Chondrocyte (in vitro differentiated cells): ENCODE measurements at regions not wholly inside any gene's neighbourhood (a gene's known extent, or its start where the extent isn't known, plus 50 kb on each side); places are given as distances from the start of the nearest gene placed in this dataset.
"Not testable (repeated sequence)": the region's sequence is repeated elsewhere in the genome, so short reads cannot be mapped to it uniquely, and the experiment has no call there.

Experiments used
- DNase-seq: peaks from one replicate; pipeline ENCODE4 v3.0.0; 2021; ENCODE audit warnings: mixed read lengths, low spot score
- H3K27ac Mint-ChIP-seq: one replicate; pipeline ENCODE4 v1.8.0; 2021; ENCODE audit warnings: mild to moderate bottlenecking, moderate library complexity, mixed read lengths; ENCODE audit not compliant: unreplicated experiment
- H3K27me3 Mint-ChIP-seq: 2 replicates; pipeline ENCODE4 v1.8.0; 2021; ENCODE audit warnings: low read depth, mixed read lengths
- H3K36me3 Mint-ChIP-seq: 2 replicates; pipeline ENCODE4 v1.8.0; 2021; ENCODE audit warnings: low read depth, mixed read lengths
- H3K4me1 Mint-ChIP-seq: 2 replicates; pipeline ENCODE4 v1.8.0; 2021; ENCODE audit warnings: low read depth, mild to moderate bottlenecking, mixed read lengths
- H3K4me3 Mint-ChIP-seq: one replicate; pipeline ENCODE4 v1.8.0; 2021; ENCODE audit warnings: mild to moderate bottlenecking, moderate library complexity, mixed read lengths; ENCODE audit not compliant: unreplicated experiment
- H3K9me3 Mint-ChIP-seq: 2 replicates; pipeline ENCODE4 v1.8.0; 2021; ENCODE audit warnings: low read depth, mixed read lengths
- CTCF ChIP-seq: fragments of 200-600 bp; sonication (generic); IDR thresholded peaks from 2 replicates; pipeline ENCODE4 v1.5.0; 2021; ENCODE audit warnings: antibody characterized with exemption, mild to moderate bottlenecking, moderate library complexity

- TF ChIP-seq CTCF, result no peak
- no peak for DNase-seq
- no peaks in the 10 kb centered on the region for H3K9me3 Mint-ChIP-seq
- no peaks in the 10 kb centered on the region for H3K27me3 Mint-ChIP-seq
- H3K27ac Mint-ChIP-seq, result peak overlapping the region; percentile 73
- peaks cover 2% of the 10 kb centered on the region for H3K36me3 Mint-ChIP-seq
- H3K4me1 Mint-ChIP-seq, result peaks cover 26% of the 10 kb centered on the region
- H3K4me3 Mint-ChIP-seq, result no peak overlapping the region
These were observed 160.8 kb downstream of the DISP1 start for GRCh38 chr1:222975472-222976122.

GRCh38 chr1:222976453-222976852 is 161.6 kb downstream of the DISP1 start:
- peaks cover 26% of the 10 kb centered on the region for H3K4me1 Mint-ChIP-seq
- DNase-seq, result no peak
- H3K27ac Mint-ChIP-seq, result no peak overlapping the region
- no peaks in the 10 kb centered on the region for H3K9me3 Mint-ChIP-seq
- H3K27me3 Mint-ChIP-seq, result no peaks in the 10 kb centered on the region
- no peak overlapping the region for H3K4me3 Mint-ChIP-seq
- no peak for TF ChIP-seq CTCF
- peaks cover 2% of the 10 kb centered on the region for H3K36me3 Mint-ChIP-seq

- not testable (repeated sequence) for H3K9me3 Mint-ChIP-seq, H3K27me3 Mint-ChIP-seq, H3K27ac Mint-ChIP-seq, DNase-seq, H3K4me3 Mint-ChIP-seq, H3K36me3 Mint-ChIP-seq
- peaks cover 26% of the 10 kb centered on the region for H3K4me1 Mint-ChIP-seq
These were observed 162.5 kb downstream of the DISP1 start for GRCh38 chr1:222977294-222977693.

GRCh38 chr1:222979561-222979960 is 163.5 kb downstream of the TLR5 start:
- no peak for TF ChIP-seq CTCF
- Mint-ChIP-seq H3K4me3 (no peak overlapping the region), H3K27me3 (no peaks in the 10 kb centered on the region), H3K27ac (no peak overlapping the region), H3K4me1 (peaks cover 20% of the 10 kb centered on the region), H3K9me3 (no peaks in the 10 kb centered on the region), H3K36me3 (no peaks in the 10 kb centered on the region)
- no peak for DNase-seq

GRCh38 chr1:222987674-222988076 is 155.4 kb downstream of the TLR5 start:
- Mint-ChIP-seq H3K4me1 (peaks cover 6% of the 10 kb centered on the region), H3K27ac (no peak overlapping the region), H3K4me3 (no peak overlapping the region), H3K27me3 (no peaks in the 10 kb centered on the region), H3K9me3 (no peaks in the 10 kb centered on the region), H3K36me3 (no peaks in the 10 kb centered on the region)
- peak; percentile 42 for TF ChIP-seq CTCF
- DNase-seq, result no peak

GRCh38 chr1:222989443-222989842 is 153.6 kb downstream of the TLR5 start:
- Mint-ChIP-seq H3K9me3 (no peaks in the 10 kb centered on the region), H3K27ac (no peak overlapping the region), H3K4me3 (no peak overlapping the region), H3K36me3 (no peaks in the 10 kb centered on the region), H3K27me3 (no peaks in the 10 kb centered on the region), H3K4me1 (peaks cover 11% of the 10 kb centered on the region)
- DNase-seq, result no peak
- TF ChIP-seq CTCF, result no peak
